Esophagus muscularis mucosa (tissue), 4 donors: ENCODE measurements at regions not wholly inside any gene's neighbourhood (a gene's known extent, or its start where the extent isn't known, plus 50 kb on each side); places are given as distances from the start of the nearest gene placed in this dataset.
A peak's percentile ranks its signal among the peaks of the same experiment; 100 is the strongest.

Experiments
- DNase-seq: peaks from one replicate; pipeline ENCODE4 v3.0.0-alpha.2; 2017; ENCODE audit errors: extremely low spot score
- H3K27ac ChIP-seq, 4 donors: fragments of 200-600 bp; sonication (generic); replicated peaks in 1 of 4; 1 replicate in 3 of 4; 2 replicates in 1 of 4; pipeline ENCODE4 v1.5.1; 2016 to 2019; ENCODE audit warnings: mild to moderate bottlenecking in 1 of 4
- H3K27me3 ChIP-seq, 4 donors: fragments of 200-600 bp; sonication (generic); one replicate each; pipeline versions ENCODE4 v1.5.1 to v1.6.0; 2016 to 2019
- H3K36me3 ChIP-seq, 4 donors: fragments of 200-600 bp; sonication (generic); one replicate each; pipeline ENCODE4 v1.5.1; 2016 to 2019
- H3K4me1 ChIP-seq, 4 donors: fragments of 200-600 bp; sonication (generic); one replicate each; pipeline ENCODE4 v1.5.1; 2016 to 2019
- H3K4me3 ChIP-seq, 4 donors: fragments of 200-600 bp; sonication (generic); 1 replicate in 2 of 4; 2 replicates in 2 of 4; pipeline ENCODE4 v1.5.1; 2016 to 2019; ENCODE audit warnings: mild to moderate bottlenecking in 4 of 4, moderate library complexity in 1 of 4
- H3K9me3 ChIP-seq, 4 donors: fragments of 200-600 bp; sonication (generic); 1 replicate in 3 of 4; 2 replicates in 1 of 4; pipeline ENCODE4 v1.5.1; 2016 to 2019
- EP300 ChIP-seq: sonication (generic); formaldehyde crosslinking; IDR thresholded peaks from one replicate; pipeline ENCODE4 v1.6.1; 2017; ENCODE audit warnings: antibody characterized with exemption
- POLR2A ChIP-seq: fragments of 450-650 bp; IDR thresholded peaks from one replicate; pipeline ENCODE4 v1.6.1; 2017; ENCODE audit warnings: antibody characterized with exemption, moderate library complexity, mild to moderate bottlenecking, low read depth
- POLR2AphosphoS5 ChIP-seq, 2 donors: sonication (generic); formaldehyde crosslinking; IDR thresholded peaks; one replicate each; pipeline ENCODE4 v1.6.1; 2017; ENCODE audit warnings: antibody characterized with exemption in 2 of 2
- WGBS: methylation state at CpG from one replicate; pipeline ENCODE4 v1.1.5; 2018; 5-methylcytosine and 5-hydroxymethylcytosine counted together
- intact Hi-C: fragments of 100-400 bp; cut with DNase I; formaldehyde crosslinking; loops from one replicate; pipeline ENCODE4 v1.15.1; 2023
- TF ChIP-seq, protein P1 (sequence below), 3 experiments: fragments of 200-600 bp in 2 of 3; fragments of 450-650 bp in 1 of 3; sonication (generic) in 2 of 3; IDR thresholded peaks; one replicate each; pipeline ENCODE4 v1.5.1; 2017 to 2019; ENCODE audit warnings: antibody characterized with exemption in 3 of 3, mild to moderate bottlenecking in 2 of 3, moderate library complexity in 1 of 3

DNA sequence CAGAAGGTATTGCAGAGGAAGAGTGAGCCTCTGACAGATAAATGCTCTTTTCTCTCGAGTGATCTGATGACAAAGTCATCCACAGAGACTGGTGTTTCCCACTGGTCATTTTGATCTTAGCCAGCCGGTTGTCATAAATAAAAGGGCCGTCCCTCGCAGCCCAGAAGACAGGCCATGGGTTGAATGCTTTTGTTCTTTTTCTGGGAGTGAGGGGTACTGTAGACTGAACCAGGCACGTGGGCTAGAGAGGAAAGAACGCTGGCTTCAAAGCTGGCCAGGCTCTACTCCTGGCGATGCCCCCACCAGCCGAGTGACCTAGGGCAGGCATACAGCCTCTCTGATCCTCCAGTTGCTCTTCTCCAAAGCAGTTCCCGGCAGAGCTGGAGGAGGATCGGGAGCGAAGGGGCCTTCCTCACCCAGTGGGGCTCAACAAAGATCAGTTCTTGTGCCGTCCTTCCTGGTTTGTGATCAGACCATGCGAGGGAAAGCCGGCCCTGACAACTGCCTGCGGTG lies 193.5 kb downstream of the INHBB start:
- 93% methylated on average over 14 of the region's 15 CpGs for WGBS
- Histone ChIP-seq H3K27me3 (no peaks in the 10 kb centered on the region), H3K36me3 (no peaks in the 10 kb centered on the region), H3K9me3 (no peaks in the 10 kb centered on the region), H3K27ac (no peak overlapping the region), H3K4me1 (peaks cover 16 to 27% (median 21%) of the 10 kb centered on the region in 4 donors), H3K4me3 (no peak overlapping the region)
- DNase-seq: no peak
- intact Hi-C loops: no loop called here
- TF ChIP-seq EP300 (no peak), POLR2AphosphoS5 (IDR thresholded peaks at IDR 0.05) (no peak), POLR2A (no peak)
- TF ChIP-seq, protein P1, sequence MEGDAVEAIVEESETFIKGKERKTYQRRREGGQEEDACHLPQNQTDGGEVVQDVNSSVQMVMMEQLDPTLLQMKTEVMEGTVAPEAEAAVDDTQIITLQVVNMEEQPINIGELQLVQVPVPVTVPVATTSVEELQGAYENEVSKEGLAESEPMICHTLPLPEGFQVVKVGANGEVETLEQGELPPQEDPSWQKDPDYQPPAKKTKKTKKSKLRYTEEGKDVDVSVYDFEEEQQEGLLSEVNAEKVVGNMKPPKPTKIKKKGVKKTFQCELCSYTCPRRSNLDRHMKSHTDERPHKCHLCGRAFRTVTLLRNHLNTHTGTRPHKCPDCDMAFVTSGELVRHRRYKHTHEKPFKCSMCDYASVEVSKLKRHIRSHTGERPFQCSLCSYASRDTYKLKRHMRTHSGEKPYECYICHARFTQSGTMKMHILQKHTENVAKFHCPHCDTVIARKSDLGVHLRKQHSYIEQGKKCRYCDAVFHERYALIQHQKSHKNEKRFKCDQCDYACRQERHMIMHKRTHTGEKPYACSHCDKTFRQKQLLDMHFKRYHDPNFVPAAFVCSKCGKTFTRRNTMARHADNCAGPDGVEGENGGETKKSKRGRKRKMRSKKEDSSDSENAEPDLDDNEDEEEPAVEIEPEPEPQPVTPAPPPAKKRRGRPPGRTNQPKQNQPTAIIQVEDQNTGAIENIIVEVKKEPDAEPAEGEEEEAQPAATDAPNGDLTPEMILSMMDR (IDR thresholded peaks at IDR 0.05): no peak

DNA sequence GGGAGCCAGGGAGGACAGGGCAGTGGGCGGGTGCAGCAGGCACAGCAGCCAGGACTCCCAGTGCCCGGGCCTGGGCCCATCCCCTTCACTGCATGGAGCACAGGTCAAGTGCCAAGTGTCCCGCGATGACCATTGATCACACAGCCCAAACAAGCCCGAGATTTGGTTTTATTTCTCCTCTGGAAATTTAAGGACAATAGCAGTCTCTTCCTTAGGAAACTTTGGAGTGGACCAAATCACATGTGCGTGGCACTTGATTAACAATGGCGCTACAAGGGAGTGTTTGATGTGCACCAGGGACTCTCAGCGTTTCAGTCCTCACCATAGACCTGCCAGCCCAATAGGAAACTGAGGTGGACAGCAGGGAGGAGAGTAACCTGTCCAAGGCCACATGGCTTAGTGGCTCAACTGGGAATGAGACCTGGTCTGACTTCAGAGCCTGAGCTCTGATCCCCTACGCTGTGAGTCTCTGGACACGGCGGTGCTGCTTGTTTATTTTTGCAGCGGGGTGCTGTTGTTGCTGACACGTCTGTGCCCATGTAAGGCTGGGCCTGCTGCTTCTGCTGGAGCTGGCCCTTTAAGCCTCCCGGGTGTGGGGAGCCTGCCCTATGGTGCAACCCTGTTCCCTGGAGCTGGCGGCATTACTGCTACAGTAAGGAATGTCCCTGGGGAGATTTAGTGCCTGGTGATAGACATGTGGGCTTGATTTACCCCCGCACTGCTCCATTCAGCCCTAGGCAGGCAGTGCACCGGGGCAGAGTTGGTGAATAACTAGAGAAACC lies 194.2 kb downstream of the INHBB start:
- Histone ChIP-seq H3K27ac (peak overlapping the region in 2 of 4 donors; percentile 12 to 18), H3K27me3 (no peaks in the 10 kb centered on the region), H3K4me1 (peaks cover 16 to 27% (median 21%) of the 10 kb centered on the region in 4 donors), H3K4me3 (no peak overlapping the region), H3K36me3 (no peaks in the 10 kb centered on the region), H3K9me3 (no peaks in the 10 kb centered on the region)
- WGBS: 80% methylated on average over 16 of the region's 17 CpGs
- no peak for DNase-seq
- intact Hi-C loops: no loop called here
- no peak for TF ChIP-seq EP300
- no peak for TF ChIP-seq POLR2A
- TF ChIP-seq POLR2AphosphoS5 (IDR thresholded peaks at IDR 0.05): peak; percentile 46 to 49
- TF ChIP-seq, protein P1 (IDR thresholded peaks at IDR 0.05): peak in 1 of 3 experiments; percentile 6

DNA sequence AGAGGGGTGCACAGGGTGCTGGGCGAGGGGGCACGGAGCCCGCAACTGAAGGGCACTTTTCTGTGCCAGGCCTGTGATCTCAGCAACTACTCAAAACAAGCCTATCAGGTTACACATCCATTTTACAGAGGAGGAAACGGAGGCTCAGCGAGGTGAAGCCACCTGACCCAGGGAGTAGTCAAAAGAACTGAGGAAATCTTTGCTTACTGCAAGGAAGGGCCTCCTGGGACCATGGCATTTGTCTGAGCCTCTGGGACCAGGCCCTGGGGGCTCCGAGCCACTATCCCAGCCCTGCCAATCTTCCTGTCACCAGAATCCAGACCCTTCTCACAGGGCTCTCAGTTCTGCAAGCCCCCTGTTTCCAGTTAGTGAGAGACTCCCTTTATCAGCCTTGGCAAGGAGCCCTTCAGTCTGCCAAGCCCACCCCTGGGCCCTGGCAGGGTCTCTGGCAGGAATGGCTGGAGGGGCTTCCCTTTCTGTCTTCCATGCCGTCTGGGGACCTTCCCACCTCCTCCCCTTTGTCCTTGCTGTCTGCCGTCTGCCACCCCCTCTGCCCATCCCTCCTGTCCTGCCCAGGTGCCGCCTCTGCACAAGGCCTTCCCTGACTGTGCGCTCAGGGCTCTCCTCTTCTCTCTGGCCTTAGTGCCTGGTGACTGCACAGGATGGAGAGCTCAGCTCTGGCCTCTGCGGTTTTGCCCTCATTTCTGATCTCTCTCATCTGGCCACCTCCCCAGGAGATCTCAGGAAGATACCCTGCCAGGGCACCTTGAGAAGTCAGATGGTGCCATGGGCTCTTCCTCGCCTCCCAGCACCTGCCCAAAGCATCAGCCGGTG lies 194.7 kb upstream of the GLI2 start:
- 80% methylated on average over 10 of the region's 13 CpGs for WGBS
- Histone ChIP-seq H3K36me3 (no peaks in the 10 kb centered on the region), H3K9me3 (no peaks in the 10 kb centered on the region), H3K4me1 (peaks cover 16 to 25% (median 24%) of the 10 kb centered on the region in 4 donors), H3K27me3 (no peaks in the 10 kb centered on the region), H3K4me3 (no peak overlapping the region), H3K27ac (peak overlapping the region in 1 of 4 donors; percentile 18)
- intact Hi-C loops: no loop called here
- TF ChIP-seq EP300: no peak
- no peak for TF ChIP-seq POLR2A
- TF ChIP-seq, protein P1 (IDR thresholded peaks at IDR 0.05): no peak
- no peak for TF ChIP-seq POLR2AphosphoS5 (IDR thresholded peaks at IDR 0.05)
- no peak for DNase-seq

DNA sequence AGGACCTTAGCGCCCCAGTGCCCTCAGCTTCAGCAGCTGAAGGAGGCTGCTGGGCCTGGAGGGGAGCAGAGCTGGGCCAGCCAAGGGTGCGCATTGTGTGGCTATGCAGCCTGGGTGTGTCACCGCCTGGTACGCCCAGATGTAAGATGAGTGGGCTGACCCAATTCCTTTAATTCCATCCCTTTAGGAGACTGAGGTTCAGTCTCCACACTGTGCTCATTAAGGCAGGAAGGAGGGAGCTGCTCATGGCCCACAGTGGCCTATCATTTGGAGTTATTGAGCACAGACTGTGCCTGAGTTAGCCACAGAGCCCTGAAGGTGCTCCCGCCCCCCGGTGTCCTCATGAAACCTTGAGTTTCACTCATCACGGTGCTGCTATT lies 194.1 kb upstream of the GLI2 start:
- Histone ChIP-seq H3K27ac (no peak overlapping the region), H3K4me1 (peaks cover 16 to 31% (median 25%) of the 10 kb centered on the region in 4 donors), H3K27me3 (no peaks in the 10 kb centered on the region), H3K4me3 (no peak overlapping the region), H3K36me3 (no peaks in the 10 kb centered on the region), H3K9me3 (no peaks in the 10 kb centered on the region)
- intact Hi-C loops: no loop called here
- 83% methylated on average over 3 of the region's 7 CpGs for WGBS
- no peak for TF ChIP-seq POLR2AphosphoS5 (IDR thresholded peaks at IDR 0.05)
- DNase-seq: no peak
